Endothelial cell of umbilical vein (primary cell): ENCODE measurements at regions not wholly inside any gene's neighbourhood (a gene's known extent, or its start where the extent isn't known, plus 50 kb on each side); places are given as distances from the start of the nearest gene placed in this dataset.

Source experiments
- BruUV-seq: library from RNA; stranded (reverse); fragments of 400-500 nt; replicated peaks from 2 replicates; lab custom pipeline; 2021; lab: Mats Ljungman, UMichigan
- CTCF ChIA-PET: fragments of 300-600, 350-600 bp; sonication (Branson Sonifier 250); formaldehyde crosslinking; loops from one replicate; lab custom pipeline; 2021; ENCODE audit warnings: antibody characterized with exemption, inconsistent platforms; lab: Charles Lee
- POLR2A ChIA-PET: fragments of 300-600, 350-600 bp; sonication (Branson Sonifier 250); formaldehyde crosslinking; loops from one replicate; lab custom pipeline; 2021; ENCODE audit warnings: antibody characterized with exemption, inconsistent platforms; lab: Charles Lee
- DNase-seq: peaks from one replicate; pipeline ENCODE4 v3.0.0-alpha.2; 2011; ENCODE audit warnings: low read depth, low spot score
- FAIRE-seq: peaks from 2 replicates; lab custom pipeline; 2011; peaks lifted over from hg19 to GRCh38; lab: Jason Lieb, UNC
- H2AFZ ChIP-seq: 2 replicates; pipeline ENCODE4 v1.6.0; 2012; ENCODE audit warnings: low read depth, low read length, control low read depth, inconsistent platforms
- H3K27ac ChIP-seq: 2 replicates; pipeline ENCODE4 v1.5.1; 2011; ENCODE audit warnings: low read depth, mild to moderate bottlenecking, control low read depth, low read length, moderate library complexity; ENCODE audit not compliant: insufficient read depth
- H3K27me3 ChIP-seq, 2 experiments: 2 replicates each; pipeline versions ENCODE4 v1.6.0 to v1.6.1; 2011; ENCODE audit warnings: low read length in 2 of 2, mixed read lengths in 1 of 2; ENCODE audit not compliant: control insufficient read depth in 2 of 2, insufficient read depth in 2 of 2
- H3K36me3 ChIP-seq, 2 experiments: 2 replicates in 1 of 2; 3 replicates in 1 of 2; pipeline ENCODE4 v1.5.1; 2011; ENCODE audit warnings: low read length in 2 of 2, mild to moderate bottlenecking in 1 of 2, moderate library complexity in 1 of 2; ENCODE audit not compliant: control insufficient read depth in 2 of 2, insufficient read depth in 2 of 2; ENCODE audit errors: extremely low read depth in 1 of 2
- H3K4me1 ChIP-seq: 3 replicates; pipeline ENCODE4 v1.5.1; 2011; ENCODE audit warnings: mild to moderate bottlenecking, low read length; ENCODE audit not compliant: control insufficient read depth, insufficient read depth; ENCODE audit errors: extremely low read depth
- H3K4me2 ChIP-seq: 2 replicates; pipeline ENCODE4 v1.6.1; 2011; ENCODE audit warnings: low read length, control low read depth, mixed read lengths; ENCODE audit not compliant: insufficient read depth
- H3K4me3 ChIP-seq, 3 experiments: fragments of 200-600 bp in 1 of 3; sonication (generic), shearing (Covaris generic) in 1 of 3; replicated peaks in 1 of 3; 2 replicates each; pipeline ENCODE4 v1.5.1; 2011 to 2016; ENCODE audit warnings: control low read depth in 3 of 3, low read length in 3 of 3, mild to moderate bottlenecking in 2 of 3, inconsistent platforms in 1 of 3, low read depth in 1 of 3, moderate library complexity in 1 of 3; ENCODE audit not compliant: insufficient read depth in 1 of 3
- H3K79me2 ChIP-seq: 2 replicates; pipeline ENCODE4 v1.6.0; 2012; ENCODE audit warnings: low read length, inconsistent platforms; ENCODE audit not compliant: control insufficient read depth, insufficient read depth
- H3K9ac ChIP-seq: replicated peaks from 2 replicates; pipeline ENCODE3; 2011; ENCODE audit warnings: low read length, control low read depth; ENCODE audit not compliant: insufficient read depth; ENCODE audit errors: extremely low read depth
- H3K9me1 ChIP-seq: replicated peaks from 3 replicates; pipeline ENCODE4 v1.6.0; 2011; ENCODE audit warnings: mild to moderate bottlenecking, low read length; ENCODE audit not compliant: control insufficient read depth, insufficient read depth; ENCODE audit errors: extremely low read depth
- H3K9me3 ChIP-seq: replicated peaks from 2 replicates; pipeline ENCODE4 v1.5.1; 2012; ENCODE audit warnings: low read length, inconsistent platforms; ENCODE audit not compliant: control insufficient read depth, insufficient read depth
- H4K20me1 ChIP-seq: replicated peaks from 2 replicates; pipeline ENCODE3; 2011; ENCODE audit warnings: mild to moderate bottlenecking, low read length; ENCODE audit not compliant: control insufficient read depth, insufficient read depth; ENCODE audit errors: extremely low read depth
- EZH2 ChIP-seq: IDR thresholded peaks from 2 replicates; pipeline ENCODE4 v1.6.1; 2012; ENCODE audit warnings: borderline replicate concordance, low read depth, mild to moderate bottlenecking, moderate library complexity, low read length, inconsistent platforms; ENCODE audit not compliant: severe bottlenecking
- FOS ChIP-seq: IDR thresholded peaks from 2 replicates; pipeline ENCODE4 v1.6.1; 2011; ENCODE audit warnings: mild to moderate bottlenecking, low read length, moderate library complexity, borderline replicate concordance; ENCODE audit not compliant: insufficient read depth
- GATA2 ChIP-seq: IDR thresholded peaks from 2 replicates; pipeline ENCODE4 v1.7.0; 2011; ENCODE audit warnings: low read depth, mild to moderate bottlenecking, moderate library complexity, mixed read lengths, low read length; ENCODE audit not compliant: insufficient read length, insufficient read depth
- JUN ChIP-seq: IDR thresholded peaks from 2 replicates; pipeline ENCODE4 v1.6.1; 2011; ENCODE audit warnings: borderline replicate concordance, low read depth; ENCODE audit not compliant: insufficient read length, insufficient read depth
- MAX ChIP-seq: IDR thresholded peaks from 2 replicates; pipeline ENCODE4 v1.6.1; 2011; ENCODE audit not compliant: insufficient read depth, insufficient read length
- MYC ChIP-seq: IDR thresholded peaks from one replicate; pipeline ENCODE4 v1.6.1; 2011; ENCODE audit warnings: mild to moderate bottlenecking, low read depth, low read length
- POLR2A ChIP-seq: IDR thresholded peaks from 2 replicates; pipeline ENCODE4 v1.6.1; 2012; ENCODE audit warnings: low read depth, mild to moderate bottlenecking, control low read depth, low read length
- POLR2AphosphoS5 ChIP-seq: IDR thresholded peaks from 2 replicates; pipeline ENCODE4 v1.6.1; 2012; ENCODE audit warnings: low read depth, mild to moderate bottlenecking, control low read depth, low read length, moderate library complexity; ENCODE audit not compliant: insufficient read depth
- dilution Hi-C: fragments of 300-500 bp; cut with MboI; formaldehyde crosslinking; loops from one replicate; pipeline ENCODE4 v1.15.0; 2019; ENCODE audit warnings: low sequenced_read_pairs; ENCODE audit not compliant: extremely low pct_ligation_motif_present
- intact Hi-C: fragments of 100-400 bp; cut with micrococcal nuclease; formaldehyde crosslinking; loops from one replicate; pipeline ENCODE4 v1.10.0; 2022
- TF ChIP-seq, protein P1 (sequence below), 2 donors: IDR thresholded peaks; 1 replicate in 1 of 2; 2 replicates in 1 of 2; pipeline ENCODE4 v1.5.1; 2011; ENCODE audit warnings: low read length in 2 of 2, mild to moderate bottlenecking in 2 of 2, moderate library complexity in 2 of 2, control low read depth in 1 of 2, inconsistent platforms in 1 of 2, low read depth in 1 of 2; ENCODE audit not compliant: insufficient read depth in 1 of 2; ENCODE audit errors: extremely low read depth in 1 of 2

- no peak overlapping the region for H3K4me3 ChIP-seq
- FAIRE-seq (no peak), DNase-seq (no peak)
- no peaks in the 10 kb centered on the region for H3K9me3 ChIP-seq
- H3K9ac ChIP-seq, result no peak overlapping the region
- dilution Hi-C loops, result no loop called here
- no peaks in the 10 kb centered on the region for H4K20me1 ChIP-seq
- BruUV-seq, result no TSS peak
- intact Hi-C loops, result loop anchor here (10.0 kb wide), 1 partner anchor 991 kb away; no protein-coding TSS in a partner anchor
- no peaks in the 10 kb centered on the region for H3K4me1 ChIP-seq
- H2AFZ ChIP-seq, result no peak overlapping the region
- ChIA-PET CTCF (no interaction called here), POLR2A (no interaction called here)
- H3K27ac ChIP-seq, result no peak overlapping the region
- no peaks in the 10 kb centered on the region for H3K36me3 ChIP-seq
- no peaks in the 10 kb centered on the region for H3K79me2 ChIP-seq
- no peaks in the 10 kb centered on the region for H3K9me1 ChIP-seq
- no peaks in the 10 kb centered on the region for H3K27me3 ChIP-seq
- TF ChIP-seq GATA2 (no peak), FOS (no peak), JUN (no peak), POLR2A (no peak), MAX (no peak), MYC (no peak), EZH2 (no peak), POLR2AphosphoS5 (no peak)
- TF ChIP-seq, protein P1, sequence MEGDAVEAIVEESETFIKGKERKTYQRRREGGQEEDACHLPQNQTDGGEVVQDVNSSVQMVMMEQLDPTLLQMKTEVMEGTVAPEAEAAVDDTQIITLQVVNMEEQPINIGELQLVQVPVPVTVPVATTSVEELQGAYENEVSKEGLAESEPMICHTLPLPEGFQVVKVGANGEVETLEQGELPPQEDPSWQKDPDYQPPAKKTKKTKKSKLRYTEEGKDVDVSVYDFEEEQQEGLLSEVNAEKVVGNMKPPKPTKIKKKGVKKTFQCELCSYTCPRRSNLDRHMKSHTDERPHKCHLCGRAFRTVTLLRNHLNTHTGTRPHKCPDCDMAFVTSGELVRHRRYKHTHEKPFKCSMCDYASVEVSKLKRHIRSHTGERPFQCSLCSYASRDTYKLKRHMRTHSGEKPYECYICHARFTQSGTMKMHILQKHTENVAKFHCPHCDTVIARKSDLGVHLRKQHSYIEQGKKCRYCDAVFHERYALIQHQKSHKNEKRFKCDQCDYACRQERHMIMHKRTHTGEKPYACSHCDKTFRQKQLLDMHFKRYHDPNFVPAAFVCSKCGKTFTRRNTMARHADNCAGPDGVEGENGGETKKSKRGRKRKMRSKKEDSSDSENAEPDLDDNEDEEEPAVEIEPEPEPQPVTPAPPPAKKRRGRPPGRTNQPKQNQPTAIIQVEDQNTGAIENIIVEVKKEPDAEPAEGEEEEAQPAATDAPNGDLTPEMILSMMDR (IDR thresholded peaks at IDR 0.05; ENCODE audit: extremely low read depth in 1 of 2, insufficient read depth in 1 of 2, low read depth in 1 of 2, low read length in 2 of 2), result no peak
- H3K4me2 ChIP-seq, result no peak overlapping the region
Measured at GRCh38 chr17:73715769-73716168, 71.5 kb upstream of the SDK2 start.
